ENCODE measurements at regions not wholly inside any gene's neighbourhood (a gene's known extent, or its start where the extent isn't known, plus 50 kb on each side); places are given as distances from the start of the nearest gene placed in this dataset.

DNA sequence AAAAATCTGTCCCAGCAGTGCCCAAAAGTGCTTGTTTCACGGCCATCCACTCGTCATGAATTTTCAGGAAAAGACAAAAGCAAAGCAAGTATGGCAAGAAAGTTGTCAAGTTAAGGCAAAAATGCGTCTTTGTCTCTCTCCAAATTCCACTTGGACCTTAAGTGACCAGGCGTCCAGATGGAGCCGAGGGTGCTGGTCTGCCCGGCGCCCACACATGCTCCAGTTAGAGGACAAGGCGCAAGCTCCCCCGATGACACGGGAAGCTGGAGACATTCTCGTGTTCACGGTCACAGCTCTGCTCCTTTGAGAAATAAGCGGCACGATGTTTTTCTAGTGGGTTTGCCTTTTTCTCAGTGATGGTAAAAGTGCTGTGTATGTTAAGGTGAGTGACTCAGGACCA is 219.0 kb downstream of the BRD1 start:
- intact Hi-C loops (cut with DNase I), result no loop called here
- Histone ChIP-seq H3K4me1 (replicated peaks in 1 of 2) (no peaks in the 10 kb centered on the region), H3K27ac (no peak overlapping the region), H3K36me3 (replicated peaks in 1 of 2) (no peaks in the 10 kb centered on the region), H3K27me3 (no peaks in the 10 kb centered on the region), H3K9me3 (replicated peaks in 1 of 3) (peaks cover 0 to 5% (median 0%) of the 10 kb centered on the region in 3 donors), H3K4me3 (no peak overlapping the region)
- TF ChIP-seq POLR2A (IDR thresholded peaks at IDR 0.05), result no peak
- TF ChIP-seq, protein P1, sequence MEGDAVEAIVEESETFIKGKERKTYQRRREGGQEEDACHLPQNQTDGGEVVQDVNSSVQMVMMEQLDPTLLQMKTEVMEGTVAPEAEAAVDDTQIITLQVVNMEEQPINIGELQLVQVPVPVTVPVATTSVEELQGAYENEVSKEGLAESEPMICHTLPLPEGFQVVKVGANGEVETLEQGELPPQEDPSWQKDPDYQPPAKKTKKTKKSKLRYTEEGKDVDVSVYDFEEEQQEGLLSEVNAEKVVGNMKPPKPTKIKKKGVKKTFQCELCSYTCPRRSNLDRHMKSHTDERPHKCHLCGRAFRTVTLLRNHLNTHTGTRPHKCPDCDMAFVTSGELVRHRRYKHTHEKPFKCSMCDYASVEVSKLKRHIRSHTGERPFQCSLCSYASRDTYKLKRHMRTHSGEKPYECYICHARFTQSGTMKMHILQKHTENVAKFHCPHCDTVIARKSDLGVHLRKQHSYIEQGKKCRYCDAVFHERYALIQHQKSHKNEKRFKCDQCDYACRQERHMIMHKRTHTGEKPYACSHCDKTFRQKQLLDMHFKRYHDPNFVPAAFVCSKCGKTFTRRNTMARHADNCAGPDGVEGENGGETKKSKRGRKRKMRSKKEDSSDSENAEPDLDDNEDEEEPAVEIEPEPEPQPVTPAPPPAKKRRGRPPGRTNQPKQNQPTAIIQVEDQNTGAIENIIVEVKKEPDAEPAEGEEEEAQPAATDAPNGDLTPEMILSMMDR (IDR thresholded peaks at IDR 0.05), result no peak
- DNase-seq, result no peak
- WGBS, 4 donors, result 72 to 83% (median 78%) methylated on average over 14 of the region's 14 CpGs

DNA sequence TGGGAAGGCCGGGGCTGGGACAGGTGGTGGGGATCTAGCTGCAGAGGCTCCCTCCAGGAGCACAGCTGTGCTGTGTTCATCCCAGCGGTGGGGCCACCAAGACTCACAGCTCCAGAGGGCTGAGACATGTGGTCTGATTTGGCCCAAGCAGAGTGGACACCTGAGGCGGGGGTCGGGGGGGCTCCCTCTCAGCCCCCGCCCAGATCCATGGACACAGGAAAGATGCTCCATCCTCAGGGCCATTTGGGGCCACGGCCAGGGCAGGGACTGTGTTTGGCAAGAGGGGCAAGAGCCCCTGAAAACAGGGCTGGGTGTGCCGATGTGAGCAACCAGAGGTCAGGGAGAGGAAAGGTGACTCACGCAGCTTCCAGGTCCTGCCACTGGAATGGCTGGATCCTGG is 219.4 kb downstream of the BRD1 start:
- intact Hi-C loops (cut with DNase I), result no loop called here
- Histone ChIP-seq H3K4me3 (no peak overlapping the region), H3K36me3 (replicated peaks in 1 of 2) (no peaks in the 10 kb centered on the region), H3K27me3 (no peaks in the 10 kb centered on the region), H3K27ac (no peak overlapping the region), H3K9me3 (replicated peaks in 1 of 3) (peaks cover 0 to 5% (median 0%) of the 10 kb centered on the region in 3 donors), H3K4me1 (replicated peaks in 1 of 2) (no peaks in the 10 kb centered on the region)
- DNase-seq, result no peak
- 73 to 88% (median 83%) methylated on average over 4 to 8 of the region's 8 CpGs for WGBS, 4 donors
- TF ChIP-seq, protein P1 (IDR thresholded peaks at IDR 0.05), result no peak
- TF ChIP-seq POLR2A (IDR thresholded peaks at IDR 0.05), result no peak

DNA sequence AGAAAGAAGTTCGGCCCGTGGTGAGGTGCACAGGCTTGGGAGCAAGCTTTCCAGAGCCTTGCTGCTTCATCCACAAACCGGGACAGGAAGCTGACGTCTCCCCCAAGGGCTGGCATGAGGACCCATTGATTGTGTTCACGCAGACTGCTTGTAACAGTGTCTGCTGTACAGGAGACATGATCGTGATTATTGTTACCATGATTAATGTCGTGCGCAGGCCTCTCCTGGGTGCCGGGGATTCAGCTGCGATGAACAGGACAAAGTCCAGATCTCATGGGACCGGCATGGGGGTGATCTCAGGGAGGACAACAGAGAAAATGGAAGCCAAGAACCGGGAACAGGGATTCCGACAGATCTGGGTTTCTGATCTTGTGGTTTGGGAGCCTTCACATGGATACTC is 219.9 kb downstream of the BRD1 start:
- intact Hi-C loops (cut with DNase I), result no loop called here
- Histone ChIP-seq H3K4me3 (no peak overlapping the region), H3K4me1 (replicated peaks in 1 of 2) (no peaks in the 10 kb centered on the region), H3K27ac (no peak overlapping the region), H3K27me3 (no peaks in the 10 kb centered on the region), H3K9me3 (replicated peaks in 1 of 3) (peaks cover 0 to 5% (median 0%) of the 10 kb centered on the region in 3 donors), H3K36me3 (replicated peaks in 1 of 2) (no peaks in the 10 kb centered on the region)
- no peak for DNase-seq
- 84 to 89% (median 85%) methylated on average over 13 of the region's 13 CpGs for WGBS, 4 donors
- no peak for TF ChIP-seq POLR2A (IDR thresholded peaks at IDR 0.05)
- TF ChIP-seq, protein P1 (IDR thresholded peaks at IDR 0.05), result no peak

DNA sequence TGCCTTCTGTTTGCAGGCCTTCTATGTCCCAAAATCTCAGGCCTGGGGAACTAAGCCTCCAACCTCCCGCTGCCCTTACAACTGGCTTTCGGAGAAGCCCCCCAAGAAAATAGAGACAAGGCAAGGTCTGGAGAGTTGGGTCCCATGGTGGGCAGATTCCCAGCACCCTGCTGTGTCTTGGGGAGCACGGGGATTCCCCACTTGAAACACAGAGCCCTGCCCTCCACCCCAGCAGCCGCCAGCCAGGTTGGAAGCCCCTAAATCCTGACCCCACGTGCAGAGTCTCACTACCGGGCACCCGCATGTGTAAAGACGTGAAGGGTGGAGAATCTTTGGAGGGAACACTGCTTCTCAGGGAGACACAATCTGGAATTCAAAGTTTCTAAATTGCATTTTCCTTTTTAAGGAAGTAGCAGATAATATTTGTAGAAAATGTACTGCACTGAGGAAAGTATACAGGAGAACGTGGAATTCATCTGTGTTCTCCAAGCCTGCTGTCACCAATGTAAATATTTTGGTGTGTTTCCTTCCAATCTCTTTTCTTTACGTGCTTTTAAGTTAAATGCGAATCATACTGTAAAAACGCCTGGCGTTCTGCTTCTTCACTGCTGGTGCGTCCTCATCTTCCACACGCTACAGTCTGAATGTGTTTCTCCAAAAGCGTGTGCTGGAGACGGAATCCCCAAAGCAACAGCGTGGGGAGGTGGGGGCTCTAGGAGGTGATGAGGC is 220.9 kb downstream of the BRD1 start:
- intact Hi-C loops (cut with DNase I), result no loop called here
- no peak for DNase-seq

More for the DNA sequence above, 220.9 kb downstream of the BRD1 start:
- Histone ChIP-seq H3K4me3 (no peak overlapping the region), H3K27ac (no peak overlapping the region), H3K9me3 (replicated peaks in 1 of 3) (no peaks in the 10 kb centered on the region), H3K36me3 (replicated peaks in 1 of 2) (no peaks in the 10 kb centered on the region), H3K4me1 (replicated peaks in 1 of 2) (no peaks in the 10 kb centered on the region), H3K27me3 (no peaks in the 10 kb centered on the region)
- no peak for TF ChIP-seq POLR2A (IDR thresholded peaks at IDR 0.05)
- TF ChIP-seq, protein P1 (IDR thresholded peaks at IDR 0.05), result no peak
- 84 to 89% (median 84%) methylated on average over 16 to 18 of the region's 18 CpGs for WGBS, 4 donors

All from adrenal gland (tissue), 9 donors.